HG03159 (cell line): ENCODE measurements at regions not wholly inside any gene's neighbourhood (a gene's known extent, or its start where the extent isn't known, plus 50 kb on each side); places are given as distances from the start of the nearest gene placed in this dataset.
"Not testable (repeated sequence)": the region's sequence is repeated elsewhere in the genome, so short reads cannot be mapped to it uniquely, and the experiment has no call there.

Source experiments
- ATAC-seq: cut with Tn5 transposase; IDR thresholded peaks from one replicate; pipeline ENCODE4 v1.9.1; 2021; ENCODE audit warnings: mild to moderate bottlenecking, moderate library complexity; ENCODE audit not compliant: unreplicated experiment

DNA sequence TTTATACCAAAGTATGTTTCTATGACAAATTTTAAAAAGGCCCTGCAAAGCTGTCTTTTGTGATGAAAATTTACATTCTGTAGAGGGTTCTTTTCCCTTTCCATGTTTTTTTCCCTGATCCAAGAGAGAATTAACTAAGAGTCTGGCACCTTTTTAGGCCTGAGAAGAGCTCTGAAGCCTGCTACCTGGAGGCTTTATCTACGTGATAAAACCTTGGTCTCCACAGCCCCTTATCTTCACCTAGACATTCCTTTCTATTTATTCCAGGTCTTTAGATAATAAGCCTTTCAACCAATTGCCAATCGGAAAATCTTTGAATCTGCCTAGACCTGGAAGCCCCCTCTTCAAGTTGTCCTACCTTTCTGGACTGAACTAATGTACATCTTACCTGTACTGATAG, 774.1 kb upstream of the LRRTM1 start:
- ATAC-seq = no peak

- no peak for ATAC-seq
Observed at GRCh38 chr2:81078102-81078501, 773.5 kb upstream of the LRRTM1 start.

DNA sequence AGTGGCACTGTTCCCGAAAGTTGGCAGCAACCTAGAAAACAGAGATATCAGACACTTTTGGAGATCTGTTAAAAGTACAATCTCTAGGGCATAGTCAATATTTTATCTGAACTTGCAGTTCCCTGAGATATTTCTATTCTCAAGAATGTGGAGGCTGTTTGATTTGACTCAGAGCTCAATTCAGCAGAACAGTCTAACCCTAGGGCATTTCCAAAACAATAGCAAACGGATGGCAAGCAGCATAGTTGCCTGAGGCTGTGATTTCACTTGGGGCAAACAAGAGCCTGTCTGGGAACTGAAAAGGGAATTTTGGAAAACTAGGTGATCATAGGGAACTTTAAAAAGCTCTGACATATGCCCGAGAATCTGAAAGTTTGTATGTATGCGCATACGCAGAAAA, 772.8 kb upstream of the LRRTM1 start:
- ATAC-seq = no peak

DNA sequence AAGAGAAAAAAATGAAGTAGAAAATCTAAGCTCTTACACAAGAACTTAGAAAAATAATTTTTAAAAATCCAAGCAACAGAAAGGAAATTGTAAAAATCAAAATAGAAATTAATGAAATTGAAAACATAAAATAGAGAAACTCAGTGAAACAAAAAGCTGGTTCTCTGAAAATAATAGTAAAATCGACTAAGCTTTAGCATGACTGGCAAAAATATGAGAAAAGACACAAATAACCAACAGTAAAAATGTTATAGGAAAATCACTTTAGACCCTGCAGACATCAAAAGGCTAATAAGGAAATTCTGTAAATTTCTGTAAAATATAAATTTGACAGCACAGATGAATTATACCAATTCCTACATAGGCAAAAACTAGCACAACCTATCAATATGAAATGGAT, 768.9 kb upstream of the LRRTM1 start:
- no peak for ATAC-seq

- no peak for ATAC-seq
Observed at GRCh38 chr2:81068144-81068543, 763.6 kb upstream of the LRRTM1 start.

GRCh38 chr2:81061016-81061415, 756.5 kb upstream of the LRRTM1 start:
- ATAC-seq = no peak

DNA sequence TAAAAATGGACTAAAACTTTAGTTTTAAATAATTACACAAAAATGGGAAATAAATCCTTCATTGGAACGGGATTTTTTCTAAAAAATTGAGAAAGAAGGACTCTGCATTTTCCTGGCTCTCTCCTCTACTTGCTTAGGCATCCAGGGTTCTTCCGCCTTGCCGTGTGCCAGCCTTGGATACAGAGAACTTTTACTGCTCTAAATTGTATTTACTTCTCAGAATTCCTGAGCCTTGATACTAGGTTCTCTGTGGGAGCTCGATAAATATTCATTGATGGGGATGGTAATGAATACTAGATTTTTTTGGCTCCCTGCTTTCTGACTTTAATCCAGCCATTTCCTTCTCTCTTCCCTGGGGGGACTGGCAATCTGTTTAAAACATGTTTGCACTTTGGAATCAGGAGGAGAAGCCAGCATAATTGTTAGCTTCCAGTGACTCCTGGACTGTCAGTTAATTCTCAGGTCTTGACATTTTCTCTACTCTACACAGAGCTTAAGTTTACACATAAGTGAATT, 746.1 kb upstream of the LRRTM1 start:
- no peak for ATAC-seq

GRCh38 chr2:81043681-81044080, 739.1 kb upstream of the LRRTM1 start:
- ATAC-seq = no peak

- ATAC-seq = no peak
Observed at GRCh38 chr2:81007104-81007503, 702.6 kb upstream of the LRRTM1 start.

- no peak for ATAC-seq
Observed at GRCh38 chr2:81002906-81003305, 698.4 kb upstream of the LRRTM1 start.

DNA sequence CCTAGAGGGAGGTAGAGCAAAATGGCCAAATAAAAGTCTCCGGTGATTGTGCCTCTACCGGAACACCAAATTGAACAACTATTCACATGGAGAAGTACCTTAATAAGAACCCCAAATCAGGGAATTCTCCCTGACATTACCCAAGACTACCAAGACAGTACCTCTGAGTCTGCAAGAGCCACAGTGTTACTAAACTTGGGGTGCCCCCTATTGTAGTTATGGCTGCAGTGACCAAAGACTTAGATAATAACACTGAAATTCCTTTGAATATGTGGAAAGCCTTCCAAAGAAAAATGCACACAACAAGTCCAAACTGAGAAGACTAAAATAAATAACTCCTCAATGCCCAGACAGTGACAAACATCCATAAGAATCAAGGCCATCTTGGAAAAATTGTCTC, 682.9 kb upstream of the LRRTM1 start:
- ATAC-seq = no peak

DNA sequence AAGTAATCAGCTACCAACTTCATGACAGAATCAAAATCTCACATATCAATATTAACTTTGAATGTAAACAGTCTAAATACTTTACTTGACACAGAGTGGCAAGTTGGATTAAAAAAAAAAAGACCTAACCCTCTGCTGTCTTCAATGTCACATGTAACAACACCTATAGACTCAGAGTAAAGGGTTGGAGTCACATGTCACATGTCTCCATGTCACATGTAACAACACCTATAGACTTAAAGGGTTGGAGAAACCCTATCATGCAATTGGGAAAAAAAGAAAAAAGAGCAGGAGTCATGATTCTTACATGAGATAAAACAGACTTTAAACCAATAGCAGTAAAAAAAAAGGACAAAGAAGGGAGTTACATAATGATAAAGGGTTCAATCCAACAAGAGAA, 665.3 kb upstream of the LRRTM1 start:
- ATAC-seq = no peak

- no peak for ATAC-seq
Observed at GRCh38 chr2:80968450-80968849, 663.9 kb upstream of the LRRTM1 start.

GRCh38 chr2:80947601-80948130, 643.1 kb upstream of the LRRTM1 start:
- ATAC-seq = no peak

DNA sequence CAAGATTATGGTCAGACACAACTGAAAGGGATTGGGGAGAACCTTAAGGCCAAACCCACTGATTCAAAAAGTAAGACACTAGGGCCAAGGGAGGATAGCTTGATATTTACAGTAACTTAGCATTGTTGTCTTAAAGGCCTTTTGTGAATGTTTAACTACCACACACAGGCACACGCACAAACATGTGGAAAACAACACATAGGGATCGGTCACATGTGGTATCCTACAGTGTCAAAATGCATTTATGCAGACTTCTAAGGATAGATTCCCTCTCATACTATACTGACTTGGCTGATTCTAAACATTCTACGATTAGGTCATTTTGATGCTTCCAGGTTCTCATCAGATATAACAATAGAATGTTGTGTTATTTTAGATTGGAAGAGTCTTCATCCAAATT, 638.9 kb upstream of the LRRTM1 start:
- ATAC-seq = no peak

DNA sequence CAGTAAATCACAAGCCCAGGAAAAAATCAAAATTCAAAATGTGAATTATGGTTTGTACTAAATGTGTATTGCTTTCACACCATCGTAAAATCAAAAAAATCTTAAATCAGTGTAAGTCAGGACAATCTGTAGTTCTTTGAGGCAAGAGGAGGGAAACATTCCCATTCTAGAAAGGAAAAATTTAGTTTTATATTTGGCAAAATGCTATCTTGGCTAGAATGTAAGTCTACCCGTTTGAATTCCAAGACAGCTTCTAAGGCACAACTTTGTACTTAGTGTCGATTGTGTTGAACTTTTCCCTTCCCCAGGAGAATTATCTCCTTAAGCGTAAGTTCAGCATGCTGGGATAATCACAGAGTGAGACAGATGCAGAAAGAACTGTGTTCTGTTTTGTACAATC, 638.2 kb upstream of the LRRTM1 start:
- no peak for ATAC-seq

GRCh38 chr2:80938463-80938862, 633.9 kb upstream of the LRRTM1 start:
- ATAC-seq = no peak

- ATAC-seq = not testable (repeated sequence)
Observed at GRCh38 chr2:80931820-80932219, 627.3 kb upstream of the LRRTM1 start.

- no peak for ATAC-seq
Observed at GRCh38 chr2:80930777-80931176, 626.2 kb upstream of the LRRTM1 start.

- no peak for ATAC-seq
Observed at GRCh38 chr2:80926168-80926567, 621.6 kb upstream of the LRRTM1 start.

GRCh38 chr2:80896576-80896975, 592.0 kb upstream of the LRRTM1 start:
- ATAC-seq = no peak

DNA sequence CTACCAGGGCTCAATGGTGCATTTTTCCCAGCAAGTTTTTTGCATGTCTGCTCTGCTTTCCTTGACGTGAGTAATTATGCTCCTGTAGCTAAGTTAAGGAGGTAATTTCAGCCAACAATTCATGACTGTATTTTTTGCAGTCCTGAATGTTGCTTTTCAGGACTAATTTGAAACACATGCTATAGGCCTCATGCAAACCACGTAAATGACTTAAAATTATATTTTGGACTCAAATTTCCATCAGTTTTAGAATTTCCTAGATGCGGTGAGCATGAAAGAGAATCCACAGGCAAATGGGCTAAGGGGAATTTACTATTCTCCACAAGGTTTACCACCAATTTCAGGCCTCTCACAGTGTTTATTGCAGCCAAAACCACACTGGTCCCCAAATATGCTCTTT, 589.9 kb upstream of the LRRTM1 start:
- ATAC-seq = no peak

DNA sequence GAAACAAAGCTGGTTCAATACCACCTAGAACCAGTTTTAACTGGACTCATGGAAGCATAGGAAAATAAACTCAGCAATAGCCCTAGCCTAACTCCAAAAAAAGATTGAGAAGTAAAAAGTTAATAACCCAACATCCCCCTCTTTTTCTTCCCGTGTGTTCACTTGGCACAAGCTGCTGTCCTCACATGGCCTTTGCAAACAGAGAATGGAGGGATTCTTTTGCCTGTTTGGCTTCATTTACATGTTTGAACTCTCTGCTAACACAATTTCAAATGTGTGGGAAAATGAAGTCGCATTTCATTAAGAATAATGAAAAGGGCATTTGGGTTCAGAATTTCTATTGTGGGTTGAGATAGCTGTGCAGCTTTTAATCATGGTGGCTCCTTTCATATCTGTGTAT, 589.2 kb upstream of the LRRTM1 start:
- ATAC-seq = no peak
